Gastrocnemius medialis (tissue), 4 donors: ENCODE measurements at regions not wholly inside any gene's neighbourhood (a gene's known extent, or its start where the extent isn't known, plus 50 kb on each side); places are given as distances from the start of the nearest gene placed in this dataset.

ENCODE experiments used
- POLR2A ChIP-seq, 2 donors: fragments of 450-650 bp; IDR thresholded peaks; one replicate each; pipeline ENCODE4 v1.6.1; 2017; ENCODE audit warnings: antibody characterized with exemption in 2 of 2, mild to moderate bottlenecking in 2 of 2, moderate library complexity in 2 of 2
- TF ChIP-seq, protein P1 (sequence below), 5 experiments: fragments of 450-650 bp in 3 of 5; fragments of 200-600 bp in 2 of 5; sonication (generic) in 2 of 5; IDR thresholded peaks in 4 of 5; conservative IDR thresholded peaks in 1 of 5; 1 replicate in 4 of 5; 2 replicates in 1 of 5; pipeline ENCODE4 v1.5.1; 2016 to 2019; ENCODE audit warnings: antibody characterized with exemption in 5 of 5, mild to moderate bottlenecking in 3 of 5, moderate library complexity in 3 of 5

DNA sequence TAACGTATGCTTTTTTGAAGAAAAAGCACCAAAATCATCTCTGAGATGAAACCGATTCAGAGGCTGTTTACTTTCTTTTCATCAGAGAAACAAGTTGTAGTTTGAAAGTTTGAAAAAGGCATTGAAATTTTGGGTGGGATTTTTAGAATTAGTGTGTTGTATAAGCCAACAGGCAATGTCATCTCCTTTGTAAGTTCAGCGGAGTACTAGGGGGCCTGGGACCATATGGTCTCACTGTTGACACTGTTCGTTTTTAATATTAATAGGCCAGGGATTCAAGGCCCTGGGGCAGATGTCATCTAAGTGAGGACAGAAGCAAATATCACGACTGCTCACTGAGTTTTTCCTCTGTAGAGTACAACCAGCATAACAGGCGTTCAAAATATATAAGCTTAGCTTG lies 256.2 kb upstream of the RARB start:
- TF ChIP-seq POLR2A (IDR thresholded peaks at IDR 0.05): no peak
- TF ChIP-seq, protein P1, sequence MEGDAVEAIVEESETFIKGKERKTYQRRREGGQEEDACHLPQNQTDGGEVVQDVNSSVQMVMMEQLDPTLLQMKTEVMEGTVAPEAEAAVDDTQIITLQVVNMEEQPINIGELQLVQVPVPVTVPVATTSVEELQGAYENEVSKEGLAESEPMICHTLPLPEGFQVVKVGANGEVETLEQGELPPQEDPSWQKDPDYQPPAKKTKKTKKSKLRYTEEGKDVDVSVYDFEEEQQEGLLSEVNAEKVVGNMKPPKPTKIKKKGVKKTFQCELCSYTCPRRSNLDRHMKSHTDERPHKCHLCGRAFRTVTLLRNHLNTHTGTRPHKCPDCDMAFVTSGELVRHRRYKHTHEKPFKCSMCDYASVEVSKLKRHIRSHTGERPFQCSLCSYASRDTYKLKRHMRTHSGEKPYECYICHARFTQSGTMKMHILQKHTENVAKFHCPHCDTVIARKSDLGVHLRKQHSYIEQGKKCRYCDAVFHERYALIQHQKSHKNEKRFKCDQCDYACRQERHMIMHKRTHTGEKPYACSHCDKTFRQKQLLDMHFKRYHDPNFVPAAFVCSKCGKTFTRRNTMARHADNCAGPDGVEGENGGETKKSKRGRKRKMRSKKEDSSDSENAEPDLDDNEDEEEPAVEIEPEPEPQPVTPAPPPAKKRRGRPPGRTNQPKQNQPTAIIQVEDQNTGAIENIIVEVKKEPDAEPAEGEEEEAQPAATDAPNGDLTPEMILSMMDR (IDR thresholded peaks at IDR 0.05 in 4 of 5, conservative IDR thresholded peaks at IDR 0.05 in 1 of 5): no peak
